Activated CD4-positive, alpha-beta T cell treated with anti-CD3 and anti-CD28 coated beads for 48 hours (primary cell): ENCODE measurements at regions not wholly inside any gene's neighbourhood (a gene's known extent, or its start where the extent isn't known, plus 50 kb on each side); places are given as distances from the start of the nearest gene placed in this dataset.
"Not testable (repeated sequence)": the region's sequence is repeated elsewhere in the genome, so short reads cannot be mapped to it uniquely, and the experiment has no call there.

Source experiments
- DNase-seq: peaks from one replicate; pipeline ENCODE4 v3.0.0-alpha.2; 2020

DNA sequence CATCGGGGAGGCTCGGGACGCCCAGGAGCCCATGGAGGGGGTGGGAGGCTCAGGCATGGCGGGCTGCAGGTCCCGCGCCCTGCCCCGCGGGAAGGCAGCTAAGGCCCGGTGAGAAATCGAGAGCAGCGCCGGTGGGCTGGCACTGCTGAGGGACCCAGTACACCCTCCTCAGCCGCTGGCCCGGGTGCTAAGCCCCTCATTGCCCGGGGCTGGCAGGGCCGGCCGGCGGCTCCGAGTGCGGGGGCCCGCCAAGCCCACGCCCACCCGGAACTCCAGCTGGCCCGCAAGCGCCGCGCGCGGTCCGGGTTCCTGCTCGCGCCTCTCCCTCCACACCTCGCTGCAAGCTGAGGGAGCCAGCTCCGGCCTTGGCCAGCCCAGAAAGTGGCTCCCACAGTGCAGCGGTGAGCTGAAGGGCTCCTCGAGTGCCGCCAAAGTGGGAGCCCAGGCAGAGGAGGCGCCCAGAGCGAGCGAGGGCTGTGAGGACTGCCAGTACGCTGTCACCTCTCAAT lies 195.0 kb upstream of the PIK3R1 start:
- not testable (repeated sequence) for DNase-seq

DNA sequence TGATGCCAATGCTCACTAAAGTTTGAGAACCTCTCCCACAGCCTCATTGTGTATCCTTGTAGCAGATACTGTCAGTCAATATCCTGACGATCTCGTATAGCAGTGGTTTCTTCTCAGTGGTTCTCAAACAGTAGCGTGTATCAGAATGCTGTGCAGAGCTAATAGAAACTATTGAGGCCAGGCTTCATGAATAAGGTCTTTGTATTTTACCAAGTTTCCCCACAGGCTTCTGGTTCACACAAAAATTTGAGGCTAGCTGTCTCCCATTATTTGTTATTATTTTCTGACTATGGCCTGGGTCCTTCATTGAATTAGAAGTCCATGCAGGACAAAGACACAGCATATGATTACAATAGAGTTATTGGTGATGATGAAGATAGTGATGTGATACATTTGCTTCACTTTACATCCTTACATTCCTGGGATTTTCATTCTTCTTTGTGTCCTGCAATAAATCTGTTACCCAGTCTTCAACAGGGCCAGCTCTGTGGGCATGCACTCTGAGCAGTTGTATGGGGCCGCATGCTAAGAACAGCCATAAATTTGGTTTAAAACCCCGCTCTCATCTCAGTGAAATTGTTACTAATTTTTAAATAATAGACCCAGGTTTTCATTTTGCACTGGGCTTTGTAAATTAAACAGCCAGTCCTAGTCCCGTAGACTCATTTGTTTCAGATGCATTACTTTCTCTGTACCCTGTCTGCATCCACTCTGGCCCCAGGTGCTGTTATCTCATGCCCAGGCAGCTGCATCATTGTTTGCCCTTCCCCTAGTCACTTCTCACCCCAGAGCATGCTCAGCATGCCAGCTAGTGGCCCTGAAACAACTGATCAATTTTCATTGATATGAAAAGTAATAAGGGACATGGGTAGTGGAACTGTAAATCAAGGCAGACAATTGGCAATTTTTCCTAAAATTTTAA lies 199.9 kb upstream of the PIK3R1 start:
- DNase-seq, result no peak

DNA sequence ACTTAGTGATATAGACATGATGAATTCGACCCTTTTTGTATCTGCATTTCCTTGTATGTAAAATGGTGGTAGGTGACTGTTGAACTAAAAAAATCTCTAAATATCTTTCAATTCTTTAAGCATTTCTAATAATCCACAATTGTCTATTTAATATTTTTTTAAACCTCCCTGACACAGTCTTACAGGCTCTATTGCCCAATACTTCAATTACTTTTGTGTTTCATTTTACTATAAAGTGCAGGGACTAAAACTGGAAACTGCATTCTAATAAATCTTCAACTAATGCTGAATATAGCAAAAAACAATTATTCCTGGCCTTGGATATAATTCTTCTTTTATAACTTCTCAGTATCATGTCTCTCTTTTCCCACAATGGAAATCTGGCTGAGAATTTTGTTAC lies 202.7 kb upstream of the PIK3R1 start:
- DNase-seq, result no peak

DNA sequence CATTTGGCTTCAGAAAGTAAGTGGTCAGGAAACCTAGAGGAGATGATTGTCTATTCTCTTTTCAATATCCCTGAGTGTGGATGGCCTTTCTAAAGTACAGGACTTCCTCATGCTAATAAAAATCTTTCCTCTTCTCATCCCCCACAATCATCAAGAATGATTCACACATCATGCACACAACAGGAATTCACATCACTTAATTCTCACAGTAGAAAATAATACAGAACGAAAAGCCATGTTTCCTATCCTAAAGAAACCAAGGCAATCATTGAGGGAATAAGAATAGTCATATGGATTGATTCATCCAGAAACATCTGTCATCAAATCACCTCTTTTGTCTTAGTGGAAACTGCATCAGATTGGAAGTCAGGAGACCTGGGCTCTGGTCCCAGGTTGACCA lies 203.1 kb upstream of the PIK3R1 start:
- no peak for DNase-seq

DNA sequence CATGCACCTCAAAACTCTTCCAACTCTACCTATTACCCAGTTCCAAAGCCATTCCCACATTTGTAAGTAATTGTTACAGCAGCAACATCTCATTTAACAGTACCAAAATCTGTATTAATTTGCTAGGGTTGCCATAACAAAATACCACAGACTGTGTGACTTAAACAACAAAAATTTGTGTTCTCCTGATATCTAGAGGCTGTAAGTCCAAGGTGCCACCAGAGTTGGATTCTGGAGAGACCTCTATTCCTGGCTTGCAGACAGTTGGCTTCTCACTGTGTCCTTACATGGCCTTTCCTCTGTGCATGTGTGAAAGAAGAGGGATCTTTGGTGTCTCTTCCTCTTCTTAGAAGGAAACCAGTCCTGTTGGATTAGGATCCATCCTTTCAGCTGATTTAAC lies 203.8 kb upstream of the PIK3R1 start:
- DNase-seq, result no peak

DNA sequence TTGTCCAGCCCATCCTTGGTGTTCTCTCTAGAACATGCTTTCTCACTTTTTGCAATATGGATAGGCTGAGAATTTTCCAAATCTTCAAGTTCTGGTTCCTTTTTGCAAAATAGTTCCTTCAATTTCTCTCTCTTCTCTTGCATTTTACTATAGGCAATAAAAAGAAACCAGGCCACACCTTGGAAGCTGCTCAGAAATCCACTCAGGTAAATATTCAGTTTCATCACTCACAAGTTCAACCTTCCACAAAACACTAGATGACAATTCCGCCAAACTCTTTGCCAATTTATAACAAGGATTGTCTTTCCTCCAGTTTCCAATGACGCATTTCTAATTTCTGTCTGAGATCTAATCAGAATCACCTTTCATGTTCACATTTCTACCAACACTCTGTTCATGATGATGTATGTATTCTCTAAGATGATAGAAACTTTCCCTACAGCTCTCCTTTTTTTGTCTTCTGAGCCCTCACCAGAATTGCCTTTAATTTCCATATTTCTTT lies 204.2 kb upstream of the PIK3R1 start:
- no peak for DNase-seq

DNA sequence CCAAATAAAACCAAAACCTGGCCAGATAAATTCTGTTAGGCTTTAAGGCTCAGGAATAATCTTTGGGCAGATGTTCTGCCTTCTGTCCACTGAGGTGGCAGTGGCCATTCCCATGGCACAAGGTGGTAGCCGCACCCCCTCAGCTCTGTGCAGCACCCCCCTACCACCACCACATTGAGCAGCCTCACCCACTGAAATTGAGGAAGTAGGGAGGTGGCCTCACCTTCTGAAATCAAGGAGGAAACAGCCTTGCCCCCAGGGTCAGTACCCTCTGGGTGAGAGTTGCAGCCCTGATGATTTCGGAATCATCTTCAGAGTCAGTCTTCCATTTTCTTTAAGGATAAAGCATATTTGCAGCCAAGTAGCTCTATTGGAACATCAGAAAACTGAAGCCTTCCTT lies 204.8 kb upstream of the PIK3R1 start:
- no peak for DNase-seq

DNA sequence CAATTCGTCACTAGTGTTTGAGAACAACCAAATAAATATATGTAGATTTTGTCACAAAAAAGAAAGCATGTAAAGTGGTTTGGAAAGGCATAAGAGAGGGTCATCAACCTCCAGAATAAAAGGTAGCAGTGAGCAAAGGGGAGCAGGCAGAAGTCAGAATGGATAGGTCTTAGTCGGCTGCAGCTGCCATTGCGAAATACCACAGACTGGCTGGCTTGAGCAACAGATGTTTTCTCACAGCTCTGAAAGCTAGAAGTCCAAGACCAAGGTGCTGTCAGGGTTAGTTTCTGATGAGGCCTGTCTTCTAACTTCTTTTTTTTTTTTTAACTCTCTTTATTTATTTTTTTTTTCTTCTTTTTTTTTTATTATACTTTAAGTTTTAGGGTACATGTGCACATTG lies 208.1 kb upstream of the PIK3R1 start:
- DNase-seq, result no peak

DNA sequence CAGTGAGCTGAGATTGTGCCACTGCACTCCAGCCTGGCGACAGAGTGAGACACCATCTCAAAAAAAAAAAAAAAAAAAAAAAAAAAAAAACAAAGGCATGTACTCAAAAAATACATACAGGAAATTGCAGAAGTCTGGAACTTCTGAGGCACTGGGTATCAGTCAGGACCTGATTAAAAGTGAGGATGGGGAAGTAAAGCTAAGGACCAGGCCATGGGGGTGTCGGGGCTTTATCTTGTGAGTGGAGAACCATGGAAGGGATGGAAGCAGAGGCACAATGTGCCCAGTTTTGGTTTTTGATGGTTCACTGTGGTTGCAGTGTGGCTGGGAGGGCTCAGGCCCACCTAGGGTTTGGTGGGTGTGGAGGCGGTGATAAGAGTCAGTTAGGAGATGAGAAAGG lies 212.7 kb upstream of the PIK3R1 start:
- no peak for DNase-seq

DNA sequence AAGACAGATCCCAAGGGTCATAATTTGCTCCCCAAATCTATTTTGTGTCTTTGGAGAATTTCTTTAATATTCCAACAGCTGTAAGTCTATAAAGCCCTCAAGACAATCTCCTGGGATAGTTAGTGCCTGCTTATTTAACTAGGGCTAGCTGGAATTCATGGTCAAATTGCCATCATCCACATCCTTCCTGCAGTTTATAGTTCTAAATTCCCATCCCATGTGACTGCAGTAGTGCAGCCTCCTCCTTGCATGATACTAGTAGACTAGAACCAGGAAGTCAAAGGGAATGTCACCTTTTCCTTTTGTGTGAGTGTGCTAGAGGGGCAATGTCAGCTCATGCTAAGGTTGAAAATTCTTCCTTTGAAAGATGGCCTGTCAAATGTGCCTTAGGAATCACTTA lies 214.8 kb upstream of the PIK3R1 start:
- DNase-seq, result no peak

DNA sequence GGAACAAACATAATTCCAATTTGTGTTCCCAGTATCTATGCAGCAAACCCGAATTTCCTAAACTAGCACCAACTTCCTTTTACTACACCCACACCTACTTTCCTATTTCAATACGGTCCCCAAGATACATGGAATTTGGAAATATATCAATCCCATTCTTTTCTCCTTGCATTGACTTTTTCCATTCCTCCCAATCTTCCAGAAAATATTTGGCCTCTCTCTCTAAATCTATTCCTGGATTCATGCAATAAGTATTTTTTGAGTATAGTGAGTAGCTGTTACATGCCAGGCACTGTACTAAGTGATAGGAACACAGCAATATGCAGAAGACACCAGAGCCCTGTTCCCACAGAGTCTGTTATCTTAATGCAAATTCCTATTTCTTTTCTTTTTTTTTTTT lies 216.2 kb upstream of the PIK3R1 start:
- DNase-seq, result no peak

DNA sequence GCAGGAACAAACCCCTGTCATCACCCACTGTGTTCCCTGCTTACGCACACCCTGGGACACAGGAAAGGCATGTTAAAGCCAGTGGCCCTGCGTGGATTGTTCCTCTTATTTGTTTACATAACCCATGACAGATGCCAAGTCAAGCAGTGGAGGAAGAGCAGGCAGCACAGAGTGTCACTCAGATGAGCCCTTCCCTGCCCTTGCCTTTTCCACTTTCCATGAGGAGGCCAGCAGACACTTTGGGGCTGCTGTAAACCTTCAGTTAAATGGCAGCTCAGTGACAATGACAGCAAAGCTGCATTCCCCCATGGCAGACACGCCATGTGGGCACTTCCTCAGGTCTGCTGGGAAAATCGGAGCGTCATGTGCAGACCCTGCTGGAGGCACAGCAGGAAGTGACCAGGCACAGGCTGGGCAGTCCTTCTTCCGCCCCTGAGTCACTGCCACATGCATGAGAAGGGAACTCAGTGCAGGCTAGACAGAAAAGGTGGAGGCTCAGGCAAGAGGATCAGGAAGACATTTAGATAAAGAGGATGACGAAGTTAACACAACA lies 216.8 kb upstream of the PIK3R1 start:
- DNase-seq, result no peak

DNA sequence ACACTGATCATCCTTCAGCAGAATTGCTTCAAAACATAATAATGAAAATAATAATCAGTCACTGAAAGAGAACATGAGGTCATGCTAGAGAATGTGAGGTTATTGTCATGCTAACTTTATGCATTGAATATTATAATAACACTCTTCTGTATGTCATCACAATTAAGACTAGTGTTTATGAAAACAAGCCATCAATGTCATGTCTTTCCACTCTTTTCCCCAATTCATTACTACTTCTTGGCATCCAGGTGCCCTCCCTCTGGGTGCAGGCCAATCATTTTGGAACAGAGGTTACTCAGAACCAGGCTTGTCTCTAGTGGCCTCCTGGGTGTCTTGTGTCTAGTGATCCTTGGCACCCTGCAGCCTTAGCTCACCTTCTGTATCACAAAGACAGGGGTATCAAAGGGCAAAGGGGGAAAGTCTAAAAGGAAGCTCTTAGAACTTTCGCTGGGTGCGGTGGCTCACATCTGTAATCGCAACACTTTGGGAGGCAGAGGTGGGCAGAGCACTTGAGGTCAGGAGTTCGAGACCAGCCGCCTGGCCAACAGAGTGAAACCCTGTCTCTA lies 217.6 kb upstream of the PIK3R1 start:
- DNase-seq, result no peak

DNA sequence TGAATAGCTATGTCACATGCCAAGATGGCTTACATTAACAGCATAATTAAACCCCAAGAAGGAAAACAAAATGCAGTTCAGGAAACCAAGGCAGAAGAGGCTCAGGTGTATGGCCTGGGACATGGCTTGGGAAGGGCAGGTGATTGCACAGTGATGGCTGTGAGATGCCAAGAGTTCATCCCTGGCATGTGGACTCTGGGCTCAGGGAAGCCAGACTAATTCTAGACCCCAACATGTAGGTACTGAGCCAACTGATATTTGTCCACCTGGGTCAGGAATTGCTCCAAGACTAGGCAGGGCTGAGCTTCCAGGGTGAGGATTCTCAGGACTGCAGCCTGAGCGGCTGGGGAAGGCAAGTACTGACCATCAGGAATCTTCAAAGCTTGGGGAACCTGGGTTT lies 218.4 kb upstream of the PIK3R1 start:
- no peak for DNase-seq

DNA sequence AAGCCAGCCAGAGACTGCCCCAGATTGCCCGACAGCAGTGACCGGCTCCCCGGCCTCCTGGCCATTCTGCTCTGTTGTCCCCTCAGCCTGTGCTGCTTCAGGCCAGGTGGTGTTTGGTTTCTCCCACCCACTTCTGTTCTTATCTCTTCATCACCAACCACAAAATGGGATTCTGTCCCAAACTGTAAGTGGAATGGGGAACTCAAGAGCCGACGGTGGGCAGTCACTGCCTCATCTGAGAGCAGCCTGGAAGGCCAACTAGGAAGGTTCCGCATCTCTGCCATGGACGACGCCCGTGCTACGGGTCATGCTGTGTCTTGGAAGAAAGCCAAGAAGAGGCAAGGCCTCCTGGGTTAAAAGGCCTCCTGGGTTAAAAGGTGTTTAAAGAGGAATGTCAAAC lies 219.0 kb upstream of the PIK3R1 start:
- DNase-seq, result no peak

DNA sequence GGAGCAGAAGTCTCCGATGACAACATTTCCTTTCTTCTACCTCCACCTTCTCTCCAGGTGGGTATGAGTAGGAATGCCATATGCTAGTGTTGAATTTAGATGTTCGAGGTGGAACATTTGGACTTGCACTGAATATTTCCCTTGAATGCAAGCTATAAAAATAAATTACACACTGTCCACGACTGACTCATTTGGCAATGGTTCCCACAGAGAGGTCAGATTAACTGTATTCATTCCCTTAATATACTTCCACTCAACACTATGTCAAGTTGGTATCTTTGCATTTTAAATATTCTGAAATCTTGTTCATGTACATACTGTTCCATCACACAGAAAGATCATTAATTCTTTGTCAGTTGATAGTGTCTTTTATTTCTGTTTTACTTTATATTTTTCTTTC lies 222.6 kb upstream of the PIK3R1 start:
- no peak for DNase-seq

DNA sequence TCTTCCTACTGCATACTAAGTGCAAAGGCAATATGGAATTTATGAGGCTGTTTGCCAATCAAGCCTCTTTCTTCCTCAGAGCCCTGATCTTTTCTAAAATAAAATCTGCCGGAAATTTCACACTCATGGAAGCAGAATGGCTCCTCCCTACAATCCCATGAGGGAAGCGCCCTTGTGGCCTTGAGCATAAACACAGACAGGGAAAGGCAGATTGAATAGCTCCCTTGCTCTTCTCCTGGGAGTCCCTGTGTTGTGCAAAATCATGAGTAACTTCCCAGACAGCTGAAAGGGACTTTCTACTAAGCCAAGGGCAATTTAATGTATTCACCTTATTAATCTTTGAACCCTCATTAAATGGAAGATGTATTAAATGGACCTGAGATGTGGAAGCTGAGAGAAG lies 226.1 kb upstream of the PIK3R1 start:
- DNase-seq, result no peak

DNA sequence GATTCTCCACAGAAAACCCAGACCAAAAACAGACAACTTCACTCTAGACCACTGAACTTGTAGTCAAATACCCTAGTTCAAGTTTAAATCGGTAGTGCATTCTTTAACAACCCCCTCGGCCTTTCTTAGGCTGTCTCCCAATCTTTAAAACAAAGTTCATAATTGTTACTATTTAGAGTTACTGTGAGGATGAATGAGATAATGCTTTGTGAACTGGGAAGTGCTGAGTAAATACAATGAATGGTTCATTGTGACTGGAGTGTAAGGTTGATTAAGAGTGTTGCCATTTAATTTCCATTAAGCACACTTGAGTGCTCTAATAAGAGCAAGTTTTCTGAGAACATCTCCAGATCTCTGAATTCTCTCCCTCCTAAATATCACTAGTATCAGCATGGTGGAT lies 228.8 kb upstream of the PIK3R1 start:
- DNase-seq, result no peak

DNA sequence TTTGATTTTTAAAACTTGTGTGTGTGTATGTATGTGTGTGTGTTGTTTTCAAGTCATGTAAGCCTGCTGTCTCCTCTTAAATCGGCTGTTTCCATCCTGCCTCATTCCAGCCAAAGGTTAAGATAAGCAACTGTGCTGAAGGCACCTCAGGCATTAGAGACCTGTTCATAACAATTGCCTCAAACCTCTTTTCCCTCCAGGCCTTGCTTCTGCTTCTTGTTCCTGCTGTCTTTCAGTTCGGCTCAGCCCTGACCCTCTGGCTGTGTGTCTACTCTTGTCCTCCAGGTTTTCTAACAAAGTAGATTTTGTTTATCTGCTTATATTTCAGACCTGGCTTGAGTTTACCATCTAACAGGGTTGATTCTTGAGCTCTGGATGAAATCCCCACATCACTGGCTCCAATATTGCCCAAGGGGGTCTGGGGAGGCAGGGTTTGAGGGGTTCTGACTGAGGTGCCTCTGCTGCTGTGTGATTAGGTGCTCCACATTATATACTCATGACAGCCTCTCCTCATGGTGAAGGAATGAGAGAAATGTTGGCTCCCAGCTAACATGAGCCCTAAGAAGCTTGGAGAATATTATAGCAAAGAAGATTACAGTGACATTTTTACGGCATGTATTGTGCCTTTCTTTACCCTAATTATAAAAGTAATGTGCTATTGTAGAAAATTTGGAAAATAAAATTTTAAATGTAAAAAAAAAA lies 229.7 kb upstream of the PIK3R1 start:
- no peak for DNase-seq

DNA sequence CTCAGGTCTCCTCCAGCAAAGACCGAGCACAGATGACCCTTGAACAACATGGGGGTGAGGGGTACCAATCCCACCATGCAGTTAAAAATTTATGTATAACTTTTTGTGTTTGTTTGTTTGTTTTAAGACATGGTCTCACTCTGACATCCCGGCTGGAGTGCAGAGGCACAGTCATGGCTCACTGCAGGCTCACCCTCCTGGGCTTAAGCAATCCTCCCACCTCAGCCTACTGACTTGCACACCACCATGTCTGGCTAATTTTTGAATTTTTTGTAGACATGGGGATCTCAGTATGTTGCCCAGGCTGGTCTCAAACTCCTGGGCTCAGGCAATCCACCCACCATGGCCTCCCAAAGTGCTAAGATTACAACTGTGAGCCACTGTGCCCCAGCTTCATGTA lies 231.0 kb upstream of the PIK3R1 start:
- DNase-seq, result no peak

DNA sequence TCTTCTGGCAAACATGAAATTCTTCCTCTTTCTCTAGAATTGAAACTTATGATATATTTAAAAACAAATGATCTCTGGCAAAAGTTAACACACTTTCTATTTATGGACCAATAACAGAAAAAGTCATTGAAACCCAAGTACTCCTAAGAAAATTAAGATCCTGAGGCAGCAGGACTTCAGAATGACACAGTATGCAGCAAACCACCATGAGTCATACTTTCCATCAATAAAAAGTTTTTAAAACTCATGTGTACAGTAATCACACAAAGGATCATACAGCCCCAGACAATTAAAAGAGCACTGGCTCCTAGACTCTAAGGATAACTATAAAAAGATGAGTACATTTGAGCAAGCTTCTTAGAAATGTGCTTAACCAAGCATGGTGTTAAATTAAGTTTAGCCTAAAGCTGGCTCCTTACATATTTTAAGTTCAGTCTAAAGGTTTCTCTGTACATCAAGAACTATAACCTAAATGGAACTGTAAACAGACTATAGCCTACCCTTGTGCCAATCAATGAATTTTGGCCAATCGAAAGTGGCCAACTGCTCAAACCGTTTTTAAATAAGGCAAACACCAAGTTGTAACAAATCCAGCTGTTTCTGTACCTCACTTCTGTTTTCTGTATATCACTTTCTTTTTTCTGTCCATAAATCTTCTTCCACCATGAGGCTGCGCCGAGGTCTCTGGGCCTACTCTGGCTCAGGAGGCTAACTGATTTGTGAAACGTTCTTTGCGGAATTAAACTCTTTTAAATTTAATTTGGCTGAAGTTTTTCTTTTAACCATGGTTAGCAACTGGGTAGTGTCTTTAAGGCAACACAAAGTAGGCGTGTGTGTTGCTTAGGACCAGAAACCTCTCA lies 232.1 kb upstream of the PIK3R1 start:
- DNase-seq, result no peak

DNA sequence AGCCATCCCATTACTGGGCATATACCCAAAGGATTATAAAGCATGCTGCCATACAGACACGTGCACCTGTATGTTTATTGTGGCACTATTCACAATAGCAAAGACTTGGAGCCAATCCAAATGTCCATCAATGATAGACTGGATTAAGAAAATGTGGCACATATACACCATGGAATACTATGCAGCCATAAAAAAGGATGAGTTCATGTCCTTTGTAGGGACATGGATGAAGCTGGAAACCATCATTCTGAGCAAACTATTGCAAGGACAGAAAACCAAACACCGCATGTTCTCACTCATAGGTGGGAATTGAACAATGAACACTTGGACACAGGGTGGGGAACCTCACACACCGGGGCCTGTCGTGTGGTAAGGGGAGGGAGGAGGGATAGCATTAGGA lies 233.4 kb upstream of the PIK3R1 start:
- DNase-seq, result not testable (repeated sequence)
